OCI-LY3 (cell line): ENCODE measurements at regions not wholly inside any gene's neighbourhood (a gene's known extent, or its start where the extent isn't known, plus 50 kb on each side); places are given as distances from the start of the nearest gene placed in this dataset.

Experiments used
- H2AFZ ChIP-seq: fragments of 200-600, 300-600 bp; shearing (Covaris generic); 2 replicates; pipeline ENCODE4 v1.6.0; 2014; ENCODE audit warnings: antibody characterized with exemption, low read depth, low read length
- H3K27ac ChIP-seq: fragments of 200-600, 300-600 bp; sonication (generic); 2 replicates; pipeline ENCODE4 v1.5.1; 2014; ENCODE audit warnings: mild to moderate bottlenecking, low read length, moderate library complexity, mixed read lengths
- H3K27me3 ChIP-seq: fragments of 200-600, 300-600 bp; sonication (generic); 2 replicates; pipeline ENCODE4 v1.6.1; 2014; ENCODE audit warnings: low read depth, low read length, mixed read lengths
- H3K36me3 ChIP-seq: fragments of 200-600, 300-600 bp; sonication (generic); replicated peaks from 2 replicates; pipeline ENCODE3; 2014; ENCODE audit warnings: low read depth, low read length, mixed read lengths
- H3K4me1 ChIP-seq: fragments of 300-600, 200-600 bp; sonication (generic); 2 replicates; pipeline ENCODE4 v1.6.1; 2014; ENCODE audit warnings: low read length, mixed read lengths
- H3K4me2 ChIP-seq: fragments of 200-600, 300-600 bp; sonication (generic); 2 replicates; pipeline ENCODE4 v1.6.1; 2014; ENCODE audit warnings: low read length, mixed read lengths
- H3K4me3 ChIP-seq: fragments of 300-600, 200-600 bp; sonication (generic); 2 replicates; pipeline ENCODE4 v1.5.1; 2014; ENCODE audit warnings: antibody characterized with exemption, mild to moderate bottlenecking, low read length, moderate library complexity
- H3K79me2 ChIP-seq: fragments of 300-600, 200-600 bp; shearing (Covaris generic); 2 replicates; pipeline ENCODE4 v1.6.1; 2014; ENCODE audit warnings: mild to moderate bottlenecking, low read length, mixed read lengths
- H3K9ac ChIP-seq: fragments of 300-600, 200-600 bp; shearing (Covaris generic); 2 replicates; pipeline ENCODE4 v1.6.0; 2014; ENCODE audit warnings: mild to moderate bottlenecking, low read length, moderate library complexity
- H3K9me3 ChIP-seq: fragments of 200-600, 300-600 bp; shearing (Covaris generic); 2 replicates; pipeline ENCODE4 v1.6.1; 2014; ENCODE audit warnings: low read length, mixed read lengths; ENCODE audit not compliant: insufficient read depth
- H4K20me1 ChIP-seq: fragments of 200-600, 300-600 bp; sonication (generic); 2 replicates; pipeline ENCODE4 v1.6.1; 2016; ENCODE audit warnings: low read length, mixed read lengths; ENCODE audit not compliant: insufficient read depth
- EZH2phosphoT487 ChIP-seq: fragments of 200-600 bp; shearing (Covaris generic); IDR thresholded peaks from 2 replicates; pipeline ENCODE4 v1.6.1; 2018; ENCODE audit warnings: antibody characterized with exemption, mixed run types, low read depth
- TF ChIP-seq, protein P1 (sequence below): fragments of 200-600, 300-600 bp; sonication (generic); IDR thresholded peaks from 2 replicates; pipeline ENCODE4 v1.5.1; 2014; ENCODE audit warnings: antibody characterized with exemption, low read length, low read depth

DNA sequence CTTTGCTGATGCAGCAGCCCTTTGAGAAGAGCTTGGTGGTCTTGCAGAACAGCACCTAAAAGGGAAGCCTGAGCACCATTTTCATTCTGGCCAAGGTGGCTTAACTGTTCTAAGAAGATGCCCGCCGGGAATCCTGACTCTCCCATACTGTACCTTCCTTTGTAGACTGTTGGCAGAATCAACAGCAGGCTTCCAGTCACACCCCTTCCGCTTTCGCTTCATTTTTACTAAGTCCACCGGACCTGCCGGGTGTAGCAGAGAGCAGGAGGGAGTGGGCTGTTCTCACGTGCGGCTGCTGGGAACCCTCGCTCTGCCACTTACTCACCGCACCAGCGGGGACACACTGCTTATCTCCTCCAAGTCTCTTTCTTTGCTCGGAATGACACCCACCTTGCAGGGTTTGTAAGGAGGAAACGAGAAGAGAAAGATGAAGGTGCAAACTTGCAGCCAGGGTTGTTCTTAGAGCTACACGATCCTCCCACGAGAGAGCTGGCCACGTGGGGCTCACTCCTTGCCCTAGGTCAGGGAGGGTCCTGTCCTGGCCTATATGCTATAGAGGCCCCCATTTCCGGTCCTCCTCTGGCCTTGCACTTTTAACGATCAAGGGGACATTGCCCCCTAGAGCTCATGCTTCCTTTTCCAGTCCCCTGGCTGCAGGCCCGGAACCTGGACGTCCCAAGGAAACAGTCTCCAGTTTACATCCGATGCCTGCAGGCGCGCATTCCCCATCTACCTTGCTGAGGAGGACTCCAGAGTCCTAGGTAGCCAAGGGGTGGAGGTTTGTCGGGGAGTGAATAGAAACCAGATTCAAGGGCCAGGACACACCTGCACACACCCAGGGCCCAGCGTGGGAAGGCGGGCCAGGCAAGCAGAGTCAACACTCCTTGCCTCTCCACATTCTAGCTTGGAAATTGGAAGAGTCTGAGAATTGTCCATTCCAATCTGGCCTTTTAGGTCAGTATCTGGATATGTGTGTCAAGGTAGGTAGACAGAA is 453.6 kb downstream of the IRS2 start:
- Histone ChIP-seq H3K4me3 (no peak overlapping the region), H3K36me3 (no peaks in the 10 kb centered on the region), H3K79me2 (no peaks in the 10 kb centered on the region), H2AFZ (no peak overlapping the region), H3K9ac (no peak overlapping the region), H3K9me3 (no peaks in the 10 kb centered on the region), H4K20me1 (no peaks in the 10 kb centered on the region), H3K27me3 (peaks cover 4% of the 10 kb centered on the region), H3K27ac (no peak overlapping the region), H3K4me2 (no peak overlapping the region), H3K4me1 (no peaks in the 10 kb centered on the region)
- TF ChIP-seq, protein P1, sequence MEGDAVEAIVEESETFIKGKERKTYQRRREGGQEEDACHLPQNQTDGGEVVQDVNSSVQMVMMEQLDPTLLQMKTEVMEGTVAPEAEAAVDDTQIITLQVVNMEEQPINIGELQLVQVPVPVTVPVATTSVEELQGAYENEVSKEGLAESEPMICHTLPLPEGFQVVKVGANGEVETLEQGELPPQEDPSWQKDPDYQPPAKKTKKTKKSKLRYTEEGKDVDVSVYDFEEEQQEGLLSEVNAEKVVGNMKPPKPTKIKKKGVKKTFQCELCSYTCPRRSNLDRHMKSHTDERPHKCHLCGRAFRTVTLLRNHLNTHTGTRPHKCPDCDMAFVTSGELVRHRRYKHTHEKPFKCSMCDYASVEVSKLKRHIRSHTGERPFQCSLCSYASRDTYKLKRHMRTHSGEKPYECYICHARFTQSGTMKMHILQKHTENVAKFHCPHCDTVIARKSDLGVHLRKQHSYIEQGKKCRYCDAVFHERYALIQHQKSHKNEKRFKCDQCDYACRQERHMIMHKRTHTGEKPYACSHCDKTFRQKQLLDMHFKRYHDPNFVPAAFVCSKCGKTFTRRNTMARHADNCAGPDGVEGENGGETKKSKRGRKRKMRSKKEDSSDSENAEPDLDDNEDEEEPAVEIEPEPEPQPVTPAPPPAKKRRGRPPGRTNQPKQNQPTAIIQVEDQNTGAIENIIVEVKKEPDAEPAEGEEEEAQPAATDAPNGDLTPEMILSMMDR = no peak
- no peak for TF ChIP-seq EZH2phosphoT487

DNA sequence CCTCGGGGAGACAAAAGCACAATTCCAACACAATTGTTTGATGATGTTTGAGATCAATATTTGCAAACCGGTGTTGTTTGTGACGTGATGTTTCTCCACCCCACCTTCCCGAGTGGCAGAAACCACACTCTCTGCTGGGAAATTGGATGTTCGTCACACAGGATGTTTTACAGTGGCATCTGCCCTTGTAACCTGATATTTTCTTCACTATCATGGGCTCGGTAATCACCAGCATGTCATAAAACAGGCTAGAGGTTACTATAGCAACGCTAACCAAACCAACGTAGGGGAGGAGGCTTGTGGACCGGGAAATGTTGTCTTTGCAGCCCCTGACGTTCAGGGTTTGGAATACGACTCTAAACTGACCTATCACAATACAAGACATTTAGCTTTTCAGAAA is 454.5 kb downstream of the IRS2 start:
- TF ChIP-seq, protein P1 = no peak
- TF ChIP-seq EZH2phosphoT487 = no peak
- no peaks in the 10 kb centered on the region for H4K20me1 ChIP-seq
- no peaks in the 10 kb centered on the region for H3K4me1 ChIP-seq

DNA sequence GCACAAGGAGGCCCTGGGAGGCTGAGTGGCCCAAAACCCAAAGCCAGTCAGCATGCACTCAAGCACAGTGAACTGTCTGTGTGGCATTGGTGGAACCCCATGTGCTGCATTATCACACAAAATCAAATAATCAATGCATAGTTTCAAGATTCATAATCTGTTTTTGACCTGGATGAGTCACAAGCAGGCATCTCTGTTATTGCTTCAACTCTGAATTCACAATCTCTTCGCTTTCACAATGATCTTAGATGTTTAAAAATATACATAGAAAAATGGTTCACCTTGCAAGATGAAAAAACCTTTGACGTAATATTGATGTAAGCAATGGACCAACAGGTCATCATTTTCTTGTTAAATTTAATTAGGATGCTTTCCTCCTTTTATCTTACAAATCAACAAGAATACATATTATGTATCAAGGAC is 455.4 kb downstream of the IRS2 start:
- Histone ChIP-seq H2AFZ (no peak overlapping the region), H4K20me1 (no peaks in the 10 kb centered on the region), H3K9ac (no peak overlapping the region), H3K27me3 (peaks cover 4% of the 10 kb centered on the region), H3K36me3 (no peaks in the 10 kb centered on the region), H3K27ac (no peak overlapping the region), H3K4me3 (no peak overlapping the region), H3K4me2 (no peak overlapping the region), H3K9me3 (no peaks in the 10 kb centered on the region), H3K79me2 (no peaks in the 10 kb centered on the region), H3K4me1 (no peaks in the 10 kb centered on the region)
- TF ChIP-seq, protein P1 = no peak
- no peak for TF ChIP-seq EZH2phosphoT487

More for the DNA sequence above, 454.5 kb downstream of the IRS2 start:
- no peaks in the 10 kb centered on the region for H3K36me3 ChIP-seq
- H3K9ac ChIP-seq = no peak overlapping the region
- no peak overlapping the region for H3K4me3 ChIP-seq
- H3K27ac ChIP-seq = no peak overlapping the region
- H3K4me2 ChIP-seq = no peak overlapping the region
- no peak overlapping the region for H2AFZ ChIP-seq
- H3K9me3 ChIP-seq = no peaks in the 10 kb centered on the region
- H3K27me3 ChIP-seq = peaks cover 4% of the 10 kb centered on the region
- H3K79me2 ChIP-seq = no peaks in the 10 kb centered on the region

DNA sequence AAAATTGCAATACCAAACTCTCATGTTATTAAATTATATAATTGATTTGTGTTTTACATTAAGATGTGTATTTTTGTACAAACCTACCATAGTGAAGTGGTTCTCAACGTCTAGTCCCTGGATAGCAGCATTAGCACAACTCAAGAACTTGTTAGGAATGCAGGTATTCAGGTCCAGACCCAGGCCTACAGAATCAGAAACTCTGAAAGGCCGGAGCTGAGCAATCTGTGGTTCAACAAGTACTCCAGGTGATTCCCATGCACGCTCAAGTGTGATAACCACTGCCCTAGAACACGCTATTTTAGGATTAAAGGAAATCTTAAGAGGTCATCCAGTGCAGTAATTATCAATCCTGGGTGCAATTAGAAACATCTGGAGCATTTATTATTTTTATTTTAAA is 456.3 kb downstream of the IRS2 start:
- Histone ChIP-seq H3K79me2 (no peaks in the 10 kb centered on the region), H3K27ac (no peak overlapping the region), H3K4me2 (no peak overlapping the region), H3K36me3 (no peaks in the 10 kb centered on the region), H4K20me1 (no peaks in the 10 kb centered on the region), H3K4me3 (no peak overlapping the region), H3K27me3 (peaks cover 4% of the 10 kb centered on the region), H3K4me1 (no peaks in the 10 kb centered on the region), H3K9me3 (no peaks in the 10 kb centered on the region), H2AFZ (no peak overlapping the region), H3K9ac (no peak overlapping the region)
- no peak for TF ChIP-seq EZH2phosphoT487
- TF ChIP-seq, protein P1 = no peak
